H1 (cell line): ENCODE measurements at regions not wholly inside any gene's neighbourhood (a gene's known extent, or its start where the extent isn't known, plus 50 kb on each side); places are given as distances from the start of the nearest gene placed in this dataset.

Experiments used
- CTCF ChIA-PET: fragments of 300-600 bp; sonication (Branson Sonifier 250); formaldehyde crosslinking; loops from one replicate; lab custom pipeline; 2021; ENCODE audit not compliant: partially characterized antibody; lab: Charles Lee
- POLR2A ChIA-PET: fragments of 300-600 bp; sonication (Branson Sonifier 250); formaldehyde crosslinking; loops from one replicate; lab custom pipeline; 2021; ENCODE audit warnings: inconsistent platforms; ENCODE audit not compliant: partially characterized antibody; lab: Charles Lee
- DNase-seq, 2 experiments: peaks; one replicate each; pipeline versions ENCODE4 v3.0.0 to v3.0.0-alpha.2; 2010 to 2022; ENCODE audit warnings: low spot score in 2 of 2, low read depth in 1 of 2, mixed read lengths in 1 of 2
- FAIRE-seq: peaks from 2 replicates; lab custom pipeline; 2011; peaks lifted over from hg19 to GRCh38; lab: Jason Lieb, UNC
- H2AFZ ChIP-seq: 2 replicates; pipeline ENCODE4 v1.8.1; 2012; ENCODE audit warnings: low read length, inconsistent platforms
- H2AK5ac ChIP-seq: 2 replicates; pipeline ENCODE4 v1.6.1; 2013; ENCODE audit warnings: low read depth, low read length
- H2BK120ac ChIP-seq: replicated peaks from 2 replicates; pipeline ENCODE3; 2013; ENCODE audit warnings: low read depth, low read length, inconsistent platforms
- H2BK12ac ChIP-seq: 2 replicates; pipeline ENCODE4 v1.6.1; 2013; ENCODE audit warnings: low read depth, low read length
- H2BK15ac ChIP-seq: 2 replicates; pipeline ENCODE4 v1.6.1; 2013; ENCODE audit warnings: low read length
- H2BK20ac ChIP-seq: 2 replicates; pipeline ENCODE4 v1.6.1; 2013; ENCODE audit warnings: low read length
- H2BK5ac ChIP-seq: 2 replicates; pipeline ENCODE4 v1.6.1; 2013; ENCODE audit warnings: low read depth, low read length
- H3K14ac ChIP-seq: 2 replicates; pipeline ENCODE4 v1.6.1; 2013; ENCODE audit warnings: inconsistent platforms; ENCODE audit not compliant: insufficient read length
- H3K18ac ChIP-seq: 2 replicates; pipeline ENCODE4 v1.6.1; 2013; ENCODE audit warnings: low read length; ENCODE audit errors: extremely low read depth
- H3K23ac ChIP-seq: 2 replicates; pipeline ENCODE4 v1.6.1; 2013; ENCODE audit warnings: inconsistent platforms; ENCODE audit not compliant: insufficient read length
- H3K23me2 ChIP-seq: 2 replicates; pipeline ENCODE4 v1.6.1; 2013; ENCODE audit warnings: low read depth, low read length
- H3K27ac ChIP-seq: 2 replicates; pipeline ENCODE4 v1.6.1; 2011; ENCODE audit warnings: low read depth, low read length, inconsistent platforms
- H3K27me3 ChIP-seq, 4 experiments: replicated peaks in 1 of 4; 1 replicate in 1 of 4; 2 replicates in 3 of 4; pipeline versions ENCODE4 v1.6.1 to v1.8.1; 2011 to 2013; ENCODE audit warnings: low read length in 3 of 4, mild to moderate bottlenecking in 3 of 4, inconsistent platforms in 2 of 4, mixed read lengths in 2 of 4, moderate library complexity in 1 of 4; ENCODE audit not compliant: control insufficient read depth in 3 of 4, insufficient read depth in 3 of 4; ENCODE audit errors: extremely low read depth in 1 of 4
- H3K36me3 ChIP-seq, 4 experiments: 2 replicates each; pipeline versions ENCODE4 v1.6.1 to v1.8.1; 2011 to 2013; ENCODE audit warnings: mild to moderate bottlenecking in 4 of 4, low read length in 3 of 4, moderate library complexity in 2 of 4, control low read depth in 1 of 4, inconsistent platforms in 1 of 4; ENCODE audit not compliant: insufficient read depth in 4 of 4, control insufficient read depth in 2 of 4
- H3K4ac ChIP-seq: replicated peaks from 2 replicates; pipeline ENCODE3; 2013; ENCODE audit warnings: low read length, low read depth, mixed read lengths, inconsistent platforms; ENCODE audit not compliant: insufficient read length
- H3K4me1 ChIP-seq, 4 experiments: replicated peaks in 1 of 4; 1 replicate in 1 of 4; 2 replicates in 3 of 4; pipeline versions ENCODE4 v1.6.1 to v1.8.1; 2011 to 2013; ENCODE audit warnings: low read length in 3 of 4, inconsistent platforms in 2 of 4, mixed read lengths in 1 of 4; ENCODE audit not compliant: insufficient read depth in 4 of 4, control insufficient read depth in 3 of 4
- H3K4me2 ChIP-seq, 2 experiments: 2 replicates each; pipeline versions ENCODE4 v1.6.1 to v1.8.1; 2011 to 2013; ENCODE audit warnings: low read depth in 2 of 2, low read length in 2 of 2, control low read depth in 1 of 2, inconsistent platforms in 1 of 2, mild to moderate bottlenecking in 1 of 2; ENCODE audit not compliant: insufficient read depth in 1 of 2
- H3K4me3 ChIP-seq, 4 experiments: fragments of 200-600, 300-600 bp in 1 of 4; sonication (generic), shearing (Covaris generic), sonication (Bioruptor Twin) in 1 of 4; 2 replicates each; pipeline versions ENCODE4 v1.5.1 to v1.8.1; 2011 to 2016; ENCODE audit warnings: low read length in 4 of 4, low read depth in 3 of 4, control low read depth in 2 of 4, inconsistent platforms in 2 of 4, mild to moderate bottlenecking in 2 of 4, mixed read lengths in 1 of 4, moderate library complexity in 1 of 4; ENCODE audit not compliant: insufficient read depth in 2 of 4; ENCODE audit errors: extremely low read depth in 1 of 4
- H3K56ac ChIP-seq: replicated peaks from 2 replicates; pipeline ENCODE3; 2013; ENCODE audit warnings: low read depth, mild to moderate bottlenecking, mixed read lengths, low read length, inconsistent platforms; ENCODE audit not compliant: insufficient read length
- H3K79me1 ChIP-seq: 2 replicates; pipeline ENCODE4 v1.6.1; 2013; ENCODE audit warnings: low read depth, low read length, control low read depth
- H3K79me2 ChIP-seq, 2 experiments: 2 replicates each; pipeline versions ENCODE4 v1.6.1 to v1.8.1; 2012 to 2013; ENCODE audit warnings: low read length in 2 of 2, mild to moderate bottlenecking in 2 of 2, inconsistent platforms in 1 of 2; ENCODE audit not compliant: insufficient read depth in 2 of 2, control insufficient read depth in 1 of 2
- H3K9ac ChIP-seq, 4 experiments: replicated peaks in 1 of 4; 1 replicate in 1 of 4; 2 replicates in 3 of 4; pipeline versions ENCODE4 v1.6.1 to v1.8.1; 2011 to 2013; ENCODE audit warnings: low read depth in 3 of 4, low read length in 3 of 4, control low read depth in 2 of 4, mild to moderate bottlenecking in 2 of 4, moderate library complexity in 2 of 4, inconsistent platforms in 1 of 4; ENCODE audit errors: extremely low read depth in 1 of 4
- H3K9me3 ChIP-seq, 2 experiments: 2 replicates each; pipeline versions ENCODE4 v1.6.1 to v1.8.1; 2012 to 2013; ENCODE audit warnings: mild to moderate bottlenecking in 2 of 2, moderate library complexity in 2 of 2, control low read depth in 1 of 2, inconsistent platforms in 1 of 2, low read depth in 1 of 2, low read length in 1 of 2, mixed read lengths in 1 of 2; ENCODE audit not compliant: insufficient read depth in 2 of 2
- H4K20me1 ChIP-seq, 2 experiments: replicated peaks in 1 of 2; 2 replicates each; pipeline versions ENCODE3 to v1.8.1; 2011 to 2013; ENCODE audit warnings: inconsistent platforms in 2 of 2, low read length in 2 of 2, mild to moderate bottlenecking in 1 of 2; ENCODE audit not compliant: insufficient read depth in 2 of 2, control insufficient read depth in 1 of 2
- H4K5ac ChIP-seq: 2 replicates; pipeline ENCODE4 v1.6.1; 2013; ENCODE audit warnings: low read length, low read depth, mixed read lengths, inconsistent platforms; ENCODE audit not compliant: insufficient read length
- H4K8ac ChIP-seq: 2 replicates; pipeline ENCODE4 v1.8.0; 2013; ENCODE audit warnings: mild to moderate bottlenecking, moderate library complexity, low read length, inconsistent platforms; ENCODE audit not compliant: insufficient read depth; ENCODE audit errors: extremely low read depth
- H4K91ac ChIP-seq: replicated peaks from 2 replicates; pipeline ENCODE3; 2013; ENCODE audit warnings: low read length, mixed read lengths, inconsistent platforms; ENCODE audit not compliant: insufficient read length
- ASH2L ChIP-seq: fragments of 200-600, 300-600 bp; sonication (generic); IDR thresholded peaks from one replicate; pipeline ENCODE4 v1.7.1; 2017; ENCODE audit warnings: low read length
- CBX5 ChIP-seq: fragments of 300-800, 300-1000 bp; sonication (generic); IDR thresholded peaks from 2 replicates; pipeline ENCODE4 v1.7.1; 2016; ENCODE audit warnings: antibody characterized with exemption, low read length, low read depth
- CHD2 ChIP-seq: IDR thresholded peaks from 2 replicates; pipeline ENCODE4 v1.6.1; 2012; ENCODE audit warnings: low read length, improper control_type of control experiment
- E2F6 ChIP-seq: IDR thresholded peaks from 2 replicates; pipeline ENCODE4 v1.6.1; 2012; ENCODE audit warnings: inconsistent platforms
- FOSL1 ChIP-seq: IDR thresholded peaks from 2 replicates; pipeline ENCODE4 v1.6.1; 2011; ENCODE audit warnings: mild to moderate bottlenecking, low read depth, low read length, moderate library complexity; ENCODE audit not compliant: insufficient read depth
- GTF2F1 ChIP-seq: IDR thresholded peaks from 2 replicates; pipeline ENCODE4 v1.6.1; 2012; ENCODE audit warnings: low read depth, low read length, improper control_type of control experiment, borderline replicate concordance
- JUN ChIP-seq: IDR thresholded peaks from 2 replicates; pipeline ENCODE4 v1.6.1; 2011; ENCODE audit warnings: low read depth, mild to moderate bottlenecking, improper control_type of control experiment, low read length
- KDM4A ChIP-seq: IDR thresholded peaks from one replicate; pipeline ENCODE4 v1.7.1; 2012; ENCODE audit warnings: low read depth, mild to moderate bottlenecking, moderate library complexity, low read length, inconsistent platforms; ENCODE audit not compliant: severe bottlenecking
- MAX ChIP-seq: IDR thresholded peaks from 2 replicates; pipeline ENCODE4 v1.6.1; 2012; ENCODE audit warnings: inconsistent platforms
- POU5F1 ChIP-seq: IDR thresholded peaks from 2 replicates; pipeline ENCODE4 v1.6.1; 2011; ENCODE audit warnings: low read depth, mild to moderate bottlenecking, low read length, moderate library complexity
- RBBP5 ChIP-seq: IDR thresholded peaks from 2 replicates; pipeline ENCODE4 v1.7.1; 2012; ENCODE audit warnings: low read depth, mild to moderate bottlenecking, inconsistent platforms, low read length, moderate library complexity, borderline replicate concordance
- RXRA ChIP-seq: IDR thresholded peaks from 2 replicates; pipeline ENCODE4 v1.6.1; 2011; ENCODE audit warnings: low read depth, mild to moderate bottlenecking, low read length, moderate library complexity; ENCODE audit not compliant: insufficient read depth
- SIRT6 ChIP-seq: IDR thresholded peaks from one replicate; pipeline ENCODE4 v1.7.1; 2012; ENCODE audit warnings: low read length, inconsistent platforms
- SIX5 ChIP-seq: IDR thresholded peaks from 2 replicates; pipeline ENCODE4 v1.6.1; 2011; ENCODE audit warnings: mild to moderate bottlenecking, low read depth, low read length
- SP4 ChIP-seq: IDR thresholded peaks from 2 replicates; pipeline ENCODE4 v1.6.1; 2012; ENCODE audit warnings: low read length, inconsistent platforms
- TCF12 ChIP-seq: IDR thresholded peaks from 2 replicates; pipeline ENCODE4 v1.6.1; 2011; ENCODE audit warnings: low read depth, mild to moderate bottlenecking, low read length
- WGBS, 2 experiments: shearing (Covaris generic) in 1 of 2; methylation state at CpG; one replicate each; pipeline versions ENCODE4 v1.1.6 to v1.1.7; 2013 to 2015; ENCODE audit warnings: low lambda C conversion rate in 2 of 2, mixed read lengths in 2 of 2, inconsistent platforms in 1 of 2, low coverage in 1 of 2, missing lambda C conversion rate in 1 of 2; ENCODE audit not compliant: insufficient replicate concordance in 2 of 2, insufficient coverage in 1 of 2, insufficient read length in 1 of 2; ENCODE audit errors: extremely low coverage in 1 of 2, missing lambda C conversion rate in 1 of 2; 5-methylcytosine and 5-hydroxymethylcytosine counted together

GRCh38 chr21:18521204-18521603, 117.6 kb upstream of the TMPRSS15 start:
- Histone ChIP-seq H3K18ac (no peak overlapping the region), H2BK20ac (no peak overlapping the region), H3K79me2 (no peaks in the 10 kb centered on the region), H3K23ac (no peak overlapping the region), H3K4me2 (no peak overlapping the region), H3K27ac (no peak overlapping the region), H2AFZ (no peak overlapping the region), H3K9ac (no peak overlapping the region), H4K8ac (peak overlapping the region; percentile 14; the same call in 1 of the 2 replicates), H2BK5ac (no peak overlapping the region), H3K56ac (no peak overlapping the region), H3K27me3 (no peaks in the 10 kb centered on the region), H2AK5ac (no peak overlapping the region), H4K5ac (no peak overlapping the region), H2BK15ac (no peak overlapping the region), H3K14ac (no peak overlapping the region), H3K36me3 (no peaks in the 10 kb centered on the region), H3K9me3 (no peaks in the 10 kb centered on the region), H3K4me1 (no peaks in the 10 kb centered on the region), H4K91ac (no peak overlapping the region), H3K79me1 (no peaks in the 10 kb centered on the region), H3K23me2 (no peaks in the 10 kb centered on the region), H2BK120ac (no peak overlapping the region), H2BK12ac (no peak overlapping the region), H4K20me1 (no peaks in the 10 kb centered on the region), H3K4ac (no peak overlapping the region), H3K4me3 (no peak overlapping the region)
- DNase-seq (no peak), FAIRE-seq (no peak)
- ChIA-PET POLR2A (no interaction called here), CTCF (interaction anchor here (1.1 to 1.3 kb wide), 3 partner anchors 13 to 238 kb away, joined by 3 to 4 read pairs (median 4); no protein-coding TSS in a partner anchor)
- WGBS, 2 experiments = 65% methylated on average over 2 of the region's 2 CpGs; no CpG with 5 or more reads in 1 of the 2 experiments
- no peak for TF ChIP-seq CBX5
- no peak for TF ChIP-seq CHD2
- TF ChIP-seq ASH2L = no peak
- no peak for TF ChIP-seq SIRT6
- TF ChIP-seq GTF2F1 = no peak
- no peak for TF ChIP-seq RXRA
- TF ChIP-seq MAX = no peak
- TF ChIP-seq SIX5 = no peak
- no peak for TF ChIP-seq E2F6
- TF ChIP-seq JUN = no peak
- no peak for TF ChIP-seq TCF12
- no peak for TF ChIP-seq POU5F1
- no peak for TF ChIP-seq KDM4A
- TF ChIP-seq FOSL1 = no peak
- TF ChIP-seq RBBP5 = no peak
- TF ChIP-seq SP4 = no peak
